HG02588 (cell line): ENCODE measurements at regions not wholly inside any gene's neighbourhood (a gene's known extent, or its start where the extent isn't known, plus 50 kb on each side); places are given as distances from the start of the nearest gene placed in this dataset.
"Not testable (repeated sequence)": the region's sequence is repeated elsewhere in the genome, so short reads cannot be mapped to it uniquely, and the experiment has no call there.

ENCODE experiments used
- ATAC-seq: cut with Tn5 transposase; IDR thresholded peaks from one replicate; pipeline ENCODE4 v1.9.1; 2021; ENCODE audit warnings: mild to moderate bottlenecking, moderate library complexity; ENCODE audit not compliant: unreplicated experiment

- ATAC-seq, result no peak
These were observed 201.7 kb upstream of the PRDM1 start for GRCh38 chr6:105884426-105884825.

DNA sequence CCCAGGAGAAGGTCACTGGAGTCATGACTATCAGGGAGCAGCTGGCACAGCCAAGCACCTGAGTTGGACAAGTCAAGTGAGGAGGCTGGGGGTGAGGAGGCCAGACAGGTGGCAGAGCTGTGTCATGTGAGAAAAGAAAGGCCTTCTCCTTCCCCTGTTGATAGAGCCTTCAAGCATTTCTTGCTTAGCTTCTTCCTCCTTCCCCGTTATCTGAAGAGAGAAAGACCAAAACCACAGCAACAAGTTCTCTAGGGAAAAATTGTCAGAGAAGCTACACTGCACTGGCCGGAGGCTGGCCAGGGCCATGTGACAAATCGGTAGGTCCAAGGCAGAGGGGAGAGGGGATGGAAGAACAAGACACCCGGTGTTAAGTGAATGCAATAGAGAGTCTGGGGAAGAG, 202.1 kb upstream of the PRDM1 start:
- no peak for ATAC-seq

DNA sequence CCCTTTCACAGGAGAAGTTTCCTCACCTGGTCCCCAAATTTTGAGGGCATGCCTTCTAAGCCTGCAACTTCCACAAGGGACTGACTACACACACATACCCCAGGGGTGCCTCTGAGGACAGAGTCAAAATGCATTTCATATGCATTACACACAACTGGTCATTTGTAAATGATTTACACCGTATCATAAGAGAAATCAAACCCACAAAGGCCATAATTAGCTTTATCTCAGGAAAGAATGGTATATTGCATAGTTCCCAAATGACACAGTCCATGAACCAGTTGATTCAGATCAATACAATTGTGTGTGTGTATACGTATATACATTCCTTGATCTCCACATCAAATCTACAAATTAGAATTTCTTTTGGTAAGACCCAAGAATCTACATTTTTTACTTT, 203.3 kb upstream of the PRDM1 start:
- no peak for ATAC-seq

DNA sequence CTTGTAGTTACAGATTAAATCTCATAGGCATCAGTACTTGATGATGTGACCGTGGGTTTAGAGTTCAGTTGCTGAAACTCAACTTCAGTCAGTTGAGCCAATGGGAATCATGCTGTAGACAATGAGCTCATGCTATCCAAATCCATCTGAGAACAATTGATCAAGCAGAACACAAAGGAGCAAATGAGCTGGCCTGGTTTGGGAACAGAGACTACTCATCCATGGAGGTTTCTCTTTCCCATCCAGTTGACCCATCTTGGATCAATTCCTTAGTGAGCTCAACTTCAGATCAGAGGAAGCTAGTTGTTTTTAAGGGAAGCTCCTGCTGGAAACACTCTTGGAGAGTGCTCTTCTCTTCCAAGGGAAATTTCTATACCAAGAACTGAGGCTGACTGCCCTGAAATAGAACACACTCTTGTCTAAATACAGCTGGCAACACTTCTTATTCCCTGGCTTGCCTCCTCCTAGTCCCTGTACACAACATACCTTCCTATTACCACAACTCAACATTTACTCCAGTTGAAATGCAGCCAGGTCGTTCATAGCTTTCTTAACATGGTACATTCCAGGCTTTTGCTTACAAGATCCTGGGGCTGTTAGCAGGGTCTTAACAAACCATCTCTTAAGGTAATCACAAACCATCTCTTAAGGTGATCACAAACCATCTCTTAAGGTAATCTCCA, 203.9 kb upstream of the PRDM1 start:
- no peak for ATAC-seq

DNA sequence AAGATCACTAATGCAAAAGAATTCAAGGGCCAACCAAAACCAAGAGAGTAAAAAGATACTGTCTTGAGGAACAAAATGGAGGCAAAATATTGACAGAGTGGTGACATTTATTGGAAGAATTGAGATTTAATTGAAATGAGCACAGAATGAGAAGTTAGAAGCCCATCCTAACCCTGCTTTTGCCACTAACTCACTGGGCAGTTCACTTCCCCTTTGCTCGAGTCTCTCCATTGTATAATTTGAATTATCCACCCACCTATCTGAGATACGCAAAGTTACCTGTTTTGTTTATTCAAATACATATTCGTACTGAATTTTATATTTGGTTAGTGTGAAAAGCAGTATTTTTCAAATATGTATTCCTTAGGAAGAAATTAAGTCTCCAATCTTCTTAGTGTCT, 204.5 kb upstream of the PRDM1 start:
- ATAC-seq, result no peak

DNA sequence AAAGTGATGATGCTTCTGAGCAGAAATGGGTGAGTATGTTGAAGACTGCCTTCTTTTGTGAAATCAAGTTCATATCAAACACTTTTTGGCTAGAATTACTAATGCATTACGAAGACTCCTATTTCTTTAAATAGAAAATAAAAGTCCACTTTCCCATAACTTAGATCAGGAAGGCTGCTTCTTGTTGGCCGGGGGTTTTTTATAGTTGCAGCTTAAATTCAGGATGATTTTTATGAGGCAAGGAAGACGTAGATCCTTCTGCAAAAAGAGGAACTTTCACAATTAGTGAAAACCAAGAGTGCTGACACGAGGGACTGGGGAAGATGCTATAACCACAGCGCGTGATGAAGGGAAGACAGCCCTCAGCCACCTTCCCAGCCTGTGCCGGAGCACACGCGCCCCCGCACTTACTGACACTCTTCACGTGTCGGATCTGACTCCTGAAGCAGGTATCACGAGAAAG, 206.1 kb upstream of the PRDM1 start:
- ATAC-seq, result peak; percentile 58

DNA sequence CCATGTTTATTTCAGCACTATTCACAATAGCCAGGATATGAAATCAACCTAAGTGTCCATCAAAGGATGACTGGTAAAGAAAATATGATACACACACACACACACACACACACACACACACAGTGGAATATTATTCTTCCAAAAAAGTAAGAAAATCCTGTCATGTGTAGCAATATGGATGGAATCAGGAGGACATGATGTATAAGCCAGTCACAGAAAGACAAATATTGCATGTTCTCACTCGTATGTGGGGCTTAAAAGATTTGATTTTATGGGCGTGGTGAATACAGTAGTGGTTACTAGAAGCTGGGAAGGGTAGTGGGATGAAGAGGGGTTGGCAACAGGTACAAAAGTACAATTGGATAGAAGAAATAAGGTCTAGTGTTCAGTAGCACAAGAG, 207.0 kb upstream of the PRDM1 start:
- ATAC-seq, result no peak

DNA sequence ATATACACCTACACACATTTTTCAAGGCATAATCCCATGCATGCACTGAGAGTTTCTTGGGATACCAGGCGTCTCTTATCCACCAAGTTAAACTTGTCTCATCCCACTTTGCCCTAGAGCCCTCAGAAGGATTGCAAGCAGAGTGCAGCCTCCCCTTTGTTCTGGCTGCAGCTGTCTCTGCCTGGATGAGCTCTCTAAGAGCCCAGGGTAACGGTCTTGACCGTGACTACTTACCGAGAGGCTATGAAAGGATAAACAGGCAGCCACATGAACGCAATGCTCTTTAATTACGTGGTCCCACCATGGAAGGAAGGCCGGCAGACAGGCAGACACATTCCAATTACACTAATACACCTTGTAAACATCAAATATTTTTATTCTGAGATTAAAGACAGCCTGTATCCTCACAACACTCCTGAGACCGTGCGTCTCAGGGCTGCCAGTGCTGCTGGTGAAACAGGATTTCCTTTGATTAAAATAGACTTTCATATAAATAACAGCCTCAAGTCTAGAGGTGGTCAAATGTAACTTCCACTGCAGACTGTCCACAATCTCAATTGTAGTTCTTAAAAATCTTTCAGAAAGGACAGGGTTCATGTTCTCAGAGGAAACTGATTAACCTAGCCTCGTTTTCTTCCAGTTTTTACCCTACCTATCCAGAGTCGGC, 210.0 kb upstream of the PRDM1 start:
- no peak for ATAC-seq

DNA sequence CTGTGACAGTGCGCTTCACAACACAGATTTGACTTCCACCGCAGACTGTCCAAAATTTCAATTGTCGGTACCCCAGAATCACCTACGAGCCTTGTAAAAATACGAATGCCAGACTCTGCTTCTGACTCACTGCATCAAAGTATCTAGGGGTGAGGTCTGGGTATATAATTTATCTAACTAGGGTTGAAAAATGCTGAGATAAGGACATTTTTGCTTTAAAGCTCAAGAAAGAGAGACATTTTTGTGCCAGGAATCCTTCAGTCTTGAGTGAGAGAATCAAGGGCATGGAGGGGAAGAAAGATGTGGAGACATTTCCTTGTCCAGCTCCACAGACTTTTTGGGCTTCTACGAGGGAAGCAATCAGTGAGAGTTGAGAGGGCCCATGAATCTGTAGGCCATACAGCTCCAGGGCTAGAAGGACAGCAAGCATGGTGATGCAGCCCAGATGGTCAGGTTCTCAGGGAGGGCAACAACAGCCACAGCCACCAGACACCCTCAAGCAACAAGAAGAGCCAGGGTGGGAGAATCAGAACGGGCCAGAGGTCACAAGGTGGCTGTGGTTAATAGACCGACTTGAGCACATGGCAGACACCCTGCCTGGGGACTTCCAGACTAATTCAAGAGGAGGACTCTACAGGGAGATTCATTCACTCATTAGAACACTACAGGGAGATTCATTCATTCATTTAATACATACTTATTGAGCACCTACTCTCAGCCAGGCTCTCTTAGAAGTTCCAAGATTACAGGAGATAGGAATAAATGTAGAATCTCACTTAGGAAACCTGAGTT, 211.1 kb upstream of the PRDM1 start:
- no peak for ATAC-seq

DNA sequence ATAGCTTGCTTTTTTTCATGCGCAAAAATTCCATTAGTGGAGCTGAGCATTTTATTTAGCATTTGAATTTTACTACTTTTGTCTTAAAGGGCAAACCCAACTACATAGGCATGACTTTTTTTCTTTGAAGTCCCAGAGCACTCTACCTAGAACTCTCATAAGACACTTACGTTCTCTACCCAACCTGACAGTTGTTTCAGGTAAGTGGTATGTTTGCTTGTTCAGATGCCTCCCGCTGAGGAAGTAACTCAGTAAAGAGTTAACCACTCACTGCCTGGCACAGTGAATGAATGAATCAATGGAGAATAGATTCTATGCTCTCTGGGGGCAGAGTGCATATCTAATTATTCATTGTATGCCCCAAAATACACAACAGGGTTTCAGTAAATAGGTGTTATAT, 212.3 kb upstream of the PRDM1 start:
- ATAC-seq, result no peak

DNA sequence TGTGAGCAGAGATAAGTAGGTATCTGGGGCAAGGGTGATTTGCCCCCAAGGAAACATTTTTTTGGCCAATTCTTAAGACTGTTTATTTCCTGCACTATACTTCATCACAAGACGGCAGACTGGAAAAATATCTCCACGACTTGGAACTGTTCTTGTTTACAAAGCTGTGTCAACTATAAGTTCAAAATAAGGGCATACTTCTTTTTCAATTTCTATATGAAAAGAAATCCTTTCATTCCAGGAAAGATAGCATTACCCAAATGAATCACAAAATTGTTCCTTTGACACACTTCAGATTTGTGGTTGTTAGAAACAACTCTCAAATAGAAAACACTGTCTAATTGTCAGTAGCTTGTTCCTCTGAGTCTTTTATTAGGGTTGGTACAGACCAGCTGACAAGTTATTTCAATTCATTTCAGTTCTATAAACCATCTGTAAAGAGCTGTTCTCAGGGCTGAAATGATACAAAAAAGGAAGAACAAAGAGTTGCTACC, 212.9 kb upstream of the PRDM1 start:
- ATAC-seq, result no peak

- no peak for ATAC-seq
These were observed 213.9 kb upstream of the PRDM1 start for GRCh38 chr6:105872249-105872648.

GRCh38 chr6:105871542-105871941, 214.6 kb upstream of the PRDM1 start:
- ATAC-seq, result no peak

GRCh38 chr6:105869835-105870440, 216.2 kb upstream of the PRDM1 start:
- no peak for ATAC-seq

DNA sequence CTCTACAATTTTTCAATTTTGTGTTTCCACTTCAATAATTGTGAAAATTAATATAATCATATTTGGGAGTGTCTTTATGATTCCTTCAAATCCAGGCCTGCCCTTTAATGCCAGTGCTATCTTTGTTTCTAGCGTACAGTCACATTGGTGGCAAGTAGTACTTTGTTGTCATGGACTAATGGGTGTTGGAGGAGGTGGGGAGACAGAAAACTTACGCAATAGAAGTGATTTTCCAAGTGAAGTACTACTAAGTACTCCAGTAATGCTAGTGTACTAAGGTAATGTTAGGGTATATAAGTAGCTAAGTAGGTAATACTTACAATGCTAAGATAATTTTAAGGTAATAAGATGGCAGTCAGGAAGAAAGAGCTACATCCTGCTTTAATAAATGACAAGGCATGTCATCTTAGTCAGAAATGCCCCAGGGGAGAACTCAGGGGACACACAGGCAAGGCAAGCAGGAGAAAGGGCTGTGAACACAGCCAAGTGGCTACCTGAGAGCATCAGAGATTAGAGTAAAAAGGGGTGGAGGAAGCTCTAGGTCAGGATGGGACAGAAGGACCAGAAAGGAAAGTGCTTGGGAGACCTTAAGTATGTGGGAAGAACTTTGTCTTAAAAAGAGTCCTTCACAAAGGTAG, 217.2 kb upstream of the PRDM1 start:
- no peak for ATAC-seq

- ATAC-seq, result no peak
These were observed 218.3 kb upstream of the PRDM1 start for GRCh38 chr6:105867821-105868220.

DNA sequence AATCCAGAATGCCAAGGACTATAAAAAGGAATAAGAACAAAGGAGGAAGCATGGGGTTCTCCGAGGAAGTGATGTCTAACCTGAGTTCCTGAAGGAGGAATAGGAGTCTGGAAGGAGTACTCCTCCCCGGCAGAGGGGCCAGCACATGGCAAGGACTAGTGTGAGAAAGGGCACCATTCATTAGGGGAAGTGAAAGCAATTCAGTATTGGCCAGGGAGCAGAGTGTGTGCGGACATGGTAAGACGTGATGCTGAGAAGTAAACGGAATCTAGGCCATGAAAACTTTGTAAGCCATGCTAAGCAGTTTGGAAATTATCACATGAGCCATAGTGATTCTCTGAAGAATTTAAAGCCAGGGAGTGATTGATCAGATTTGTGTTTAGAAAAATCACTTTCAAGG, 218.9 kb upstream of the PRDM1 start:
- no peak for ATAC-seq

DNA sequence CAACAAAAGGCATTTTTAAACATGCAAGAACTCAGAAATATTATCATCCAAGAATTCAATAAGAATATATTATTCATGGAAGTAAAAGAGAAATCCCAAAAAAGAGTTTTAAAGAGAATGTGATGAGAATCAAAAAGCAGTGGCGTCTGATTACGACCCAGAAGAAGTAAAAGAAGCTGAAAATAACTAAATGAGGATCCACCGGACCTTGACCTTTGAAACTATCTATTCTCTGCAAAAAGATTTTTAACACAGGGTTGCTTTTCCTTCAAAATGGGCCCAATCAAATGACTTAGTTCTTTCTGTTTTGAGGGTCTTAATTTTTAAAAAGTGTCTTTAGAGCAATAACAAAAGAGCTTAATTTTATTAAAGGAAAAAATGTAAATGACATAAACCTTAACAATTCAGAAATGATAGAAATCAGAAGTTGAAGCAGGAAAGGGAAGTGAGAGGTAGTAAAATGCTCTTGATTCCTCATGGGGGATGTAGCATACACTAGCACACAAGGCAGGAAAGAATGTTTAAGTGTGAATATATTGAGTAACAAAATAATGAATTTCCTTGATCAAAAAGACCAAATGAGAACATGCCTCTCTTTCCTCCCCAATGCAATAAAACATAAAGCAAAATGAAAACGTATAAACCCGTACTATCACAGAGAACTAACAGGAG, 223.1 kb upstream of the PRDM1 start:
- no peak for ATAC-seq

GRCh38 chr6:105860927-105861326, 225.2 kb upstream of the PRDM1 start:
- not testable (repeated sequence) for ATAC-seq

DNA sequence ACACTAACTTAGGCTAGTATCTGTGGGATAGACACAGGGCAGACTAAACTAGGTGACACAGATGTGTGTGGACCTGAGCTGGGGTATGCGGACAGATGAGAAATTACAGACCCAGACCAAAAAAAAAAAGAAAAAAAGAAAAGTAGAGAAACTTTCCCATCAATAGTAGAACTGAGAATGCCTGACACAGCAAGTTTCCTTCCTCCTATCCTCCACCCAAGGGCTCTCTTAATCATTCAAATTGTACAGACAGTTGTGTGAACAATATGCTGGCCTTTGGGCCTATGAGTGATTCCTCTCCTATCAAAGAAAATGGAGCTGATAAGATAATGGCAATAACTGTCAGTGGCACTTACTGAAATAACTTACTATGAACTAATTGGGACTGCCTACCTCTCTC, 226.7 kb upstream of the PRDM1 start:
- ATAC-seq, result no peak
